ENCODE measurements at regions not wholly inside any gene's neighbourhood (a gene's known extent, or its start where the extent isn't known, plus 50 kb on each side); places are given as distances from the start of the nearest gene placed in this dataset.

- TF ChIP-seq CTCF (IDR thresholded peaks at IDR 0.05) (no peak), POLR2A (IDR thresholded peaks at IDR 0.05) (no peak)
These were observed 598.2 kb upstream of the ANO3 start for GRCh38 chr11:25733777-25734176.
